SKM-1 (cell line): ENCODE measurements at regions not wholly inside any gene's neighbourhood (a gene's known extent, or its start where the extent isn't known, plus 50 kb on each side); places are given as distances from the start of the nearest gene placed in this dataset.
"Not testable (repeated sequence)": the region's sequence is repeated elsewhere in the genome, so short reads cannot be mapped to it uniquely, and the experiment has no call there.

Experiments used
- DNase-seq: peaks from one replicate; lab custom pipeline; 2025; ENCODE audit not compliant: unreplicated experiment; lab: John Stamatoyannopoulos, UW

DNA sequence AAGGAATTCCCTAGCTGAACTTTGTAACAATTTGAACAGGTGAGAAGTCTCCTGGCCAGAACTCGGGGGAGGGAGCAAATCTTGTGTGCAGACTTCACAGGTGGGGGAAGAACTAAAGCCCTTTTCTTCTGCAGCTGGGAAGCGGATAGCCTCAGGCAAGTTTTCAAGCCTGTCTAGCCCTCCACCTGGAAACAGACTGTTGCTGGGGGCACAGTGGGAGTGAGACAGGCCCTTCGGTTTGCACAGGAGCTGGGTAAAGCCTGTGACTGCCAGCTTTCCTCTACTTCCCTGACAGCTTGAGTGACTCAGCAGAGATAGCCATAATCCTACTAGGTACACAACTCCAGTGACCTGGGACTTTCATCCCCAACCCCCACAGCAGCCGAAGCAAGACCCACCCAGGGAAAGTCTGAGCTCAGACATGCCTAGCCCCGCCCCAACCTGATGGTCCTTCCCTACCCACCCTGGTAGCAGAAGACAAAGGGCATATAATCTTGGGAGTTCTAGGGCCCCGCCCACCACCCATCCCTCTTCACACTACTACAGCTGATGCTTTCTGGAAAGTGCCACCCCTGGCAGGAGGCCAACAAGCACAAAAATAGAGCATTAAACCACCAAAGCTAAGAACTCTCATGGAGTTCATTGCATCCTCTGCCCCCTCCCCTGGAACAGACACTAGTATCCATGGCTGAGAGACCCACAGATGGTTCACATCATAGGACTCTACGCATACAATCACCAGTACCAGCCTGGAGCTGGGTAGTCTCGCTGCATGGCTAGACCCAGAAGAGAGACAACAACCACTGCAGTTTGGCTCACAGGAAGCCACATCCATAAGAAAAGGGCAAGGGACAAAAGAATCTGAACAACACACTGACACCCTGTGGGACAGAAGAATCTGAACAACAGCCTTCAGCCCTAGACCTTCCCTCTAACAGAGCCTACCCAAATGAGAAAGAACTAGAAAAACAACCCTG is 479.0 kb downstream of the RAP2B start:
- no peak for DNase-seq

- DNase-seq: not testable (repeated sequence)
These were observed 478.6 kb upstream of the ARHGEF26 start for GRCh38 chr3:153642576-153642975.

DNA sequence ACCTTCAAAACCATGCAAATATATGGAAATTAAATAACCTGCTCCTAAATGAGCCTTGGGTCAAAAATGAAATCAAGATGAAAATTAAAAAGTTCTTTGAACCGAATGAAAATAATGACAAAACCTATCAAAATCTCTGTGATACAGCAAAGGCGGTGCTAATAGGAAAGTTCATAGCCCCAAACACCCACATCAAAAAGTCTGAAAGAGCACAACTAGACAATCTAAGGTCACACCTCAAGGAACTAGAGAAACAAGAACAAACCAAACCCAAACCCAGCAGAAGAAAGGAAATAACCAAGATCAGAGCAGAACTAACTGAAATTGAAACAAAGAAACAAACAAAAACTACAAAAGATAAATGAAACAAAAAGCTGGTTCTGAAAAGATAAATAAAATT is 477.7 kb upstream of the ARHGEF26 start:
- not testable (repeated sequence) for DNase-seq

GRCh38 chr3:153649286-153649839 is 471.8 kb upstream of the ARHGEF26 start:
- no peak for DNase-seq

- no peak for DNase-seq
These were observed 469.1 kb upstream of the ARHGEF26 start for GRCh38 chr3:153652076-153652475.

GRCh38 chr3:153657046-153657445 is 464.1 kb upstream of the ARHGEF26 start:
- DNase-seq: no peak

DNA sequence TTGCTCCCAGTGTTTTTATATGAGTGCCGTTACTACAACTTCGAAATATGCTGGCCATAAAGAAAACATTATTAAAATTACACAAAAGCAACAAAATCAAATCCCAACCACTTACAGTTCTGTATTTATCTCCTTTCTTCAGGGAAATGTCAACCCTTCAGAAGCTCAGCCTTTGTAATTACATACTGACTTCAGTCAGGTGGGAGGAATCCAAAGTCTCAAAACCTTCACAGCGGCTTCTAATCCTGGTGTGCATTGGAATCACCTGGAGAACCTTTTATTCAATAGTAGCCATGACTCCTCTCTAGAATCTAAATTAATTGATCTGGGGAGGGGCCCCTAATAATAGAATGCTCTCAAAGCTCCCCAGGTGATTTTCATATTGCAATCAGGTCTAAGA is 463.7 kb upstream of the ARHGEF26 start:
- no peak for DNase-seq

- DNase-seq: no peak
These were observed 463.1 kb upstream of the ARHGEF26 start for GRCh38 chr3:153658136-153658535.

DNA sequence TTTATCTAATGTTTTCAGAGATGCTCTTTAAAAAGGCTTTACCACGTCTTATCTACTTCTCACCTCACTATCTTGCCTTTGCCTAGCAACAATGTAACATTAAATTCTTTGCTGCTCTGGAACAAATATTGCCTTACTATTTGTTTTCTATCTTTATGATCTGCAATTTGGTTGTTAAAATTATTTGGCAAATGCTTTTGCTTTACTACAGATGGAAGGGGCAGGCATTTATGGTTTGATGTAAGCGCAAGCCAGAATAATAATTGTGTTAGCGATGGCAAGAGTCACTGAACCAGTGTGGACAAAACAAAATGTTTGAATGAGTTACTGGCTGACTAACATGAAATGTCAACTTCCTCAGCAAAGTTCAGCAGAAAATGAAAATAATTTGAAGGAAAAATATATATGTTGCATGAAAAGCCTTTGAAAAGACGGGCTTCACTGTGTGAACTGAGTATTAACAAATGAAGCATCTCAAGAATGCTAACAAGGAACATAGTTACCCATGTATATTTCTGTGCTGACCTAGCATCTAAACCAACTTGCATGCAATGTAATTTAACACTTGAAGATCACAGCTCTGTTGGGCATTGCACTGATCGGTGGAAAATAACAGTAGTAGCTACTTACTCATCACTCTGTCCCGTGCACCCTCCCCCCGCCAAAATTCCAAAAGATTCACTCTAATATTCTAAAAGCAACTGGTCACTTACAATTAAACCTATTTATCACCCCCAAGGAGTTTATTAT is 454.0 kb upstream of the ARHGEF26 start:
- DNase-seq: no peak

DNA sequence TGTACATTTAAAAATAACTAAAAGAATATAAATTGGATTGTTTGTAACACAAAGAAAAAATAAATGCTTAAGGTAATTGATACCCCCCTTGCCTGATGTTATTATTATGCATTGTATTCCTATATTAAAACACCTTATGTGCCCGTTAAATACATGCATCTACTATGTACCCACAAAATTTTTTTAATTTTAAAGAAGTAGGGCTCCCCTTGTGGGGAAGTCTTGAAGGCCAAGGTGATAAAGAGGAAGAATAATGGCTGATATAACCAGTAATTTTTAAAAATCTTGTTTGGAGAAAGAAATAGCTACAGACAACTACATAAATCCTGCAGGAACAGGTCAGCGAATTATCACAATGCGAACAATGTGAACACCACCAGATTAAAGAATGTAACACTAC is 451.7 kb upstream of the ARHGEF26 start:
- no peak for DNase-seq

DNA sequence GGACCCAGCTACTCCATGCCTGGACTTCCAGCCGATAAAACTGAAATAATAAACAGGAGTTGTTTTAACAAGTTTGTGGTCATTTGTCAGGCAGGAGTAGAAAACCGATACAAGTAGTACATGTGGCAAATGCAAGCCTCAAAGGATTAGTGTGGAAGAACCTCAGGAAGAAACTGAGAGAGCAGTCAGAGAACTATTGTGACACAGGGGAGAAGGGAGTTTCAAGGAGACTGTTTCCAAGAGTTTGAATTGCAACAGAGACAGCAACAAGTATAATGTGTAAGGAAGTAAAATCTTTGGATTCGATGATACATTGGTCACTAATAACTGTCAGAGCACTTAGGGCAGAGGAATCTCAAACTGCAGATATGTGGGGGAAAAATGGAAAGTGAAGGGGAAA is 450.6 kb upstream of the ARHGEF26 start:
- DNase-seq: no peak

GRCh38 chr3:153673853-153674252 is 447.3 kb upstream of the ARHGEF26 start:
- DNase-seq: no peak

DNA sequence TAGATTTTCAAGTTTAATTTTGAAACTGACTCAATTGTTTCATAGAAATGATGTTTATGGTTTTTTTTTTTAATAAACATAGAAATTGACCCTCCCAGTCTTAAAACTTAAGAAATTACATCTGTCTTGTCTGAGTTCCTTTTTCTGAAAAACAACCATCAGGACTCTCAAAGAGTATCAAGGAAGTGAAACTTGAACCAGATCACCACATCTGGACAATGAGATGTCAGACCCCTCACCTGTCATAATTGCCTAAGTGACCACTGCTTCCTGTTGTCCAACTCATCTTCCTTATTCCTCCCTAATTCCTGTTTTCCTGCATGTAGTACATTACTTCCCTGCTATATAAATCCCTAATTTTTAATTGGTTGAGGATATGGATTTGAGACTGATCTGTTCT is 441.5 kb upstream of the ARHGEF26 start:
- DNase-seq: peak; percentile 12

GRCh38 chr3:153680526-153680925 is 440.7 kb upstream of the ARHGEF26 start:
- DNase-seq: no peak

DNA sequence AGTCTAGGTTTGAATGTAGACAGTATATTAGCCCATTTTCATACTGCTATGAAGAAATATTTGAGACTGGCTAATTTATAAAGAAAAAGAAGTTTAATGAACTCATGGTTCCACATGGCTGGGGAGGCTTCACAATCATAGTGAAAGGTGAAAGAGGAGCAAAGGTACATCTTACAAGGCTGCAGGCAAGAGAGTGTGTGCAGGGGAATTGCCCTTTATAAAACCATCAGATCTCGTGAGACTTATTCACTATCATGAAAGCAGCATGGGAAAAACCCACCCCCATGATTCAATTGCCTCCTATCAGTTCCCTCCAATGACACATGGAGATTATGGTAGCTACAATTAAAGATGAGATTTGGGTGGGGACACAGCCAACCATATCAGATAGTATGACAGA is 440.1 kb upstream of the ARHGEF26 start:
- DNase-seq: no peak

GRCh38 chr3:153688301-153689120 is 432.7 kb upstream of the ARHGEF26 start:
- no peak for DNase-seq

DNA sequence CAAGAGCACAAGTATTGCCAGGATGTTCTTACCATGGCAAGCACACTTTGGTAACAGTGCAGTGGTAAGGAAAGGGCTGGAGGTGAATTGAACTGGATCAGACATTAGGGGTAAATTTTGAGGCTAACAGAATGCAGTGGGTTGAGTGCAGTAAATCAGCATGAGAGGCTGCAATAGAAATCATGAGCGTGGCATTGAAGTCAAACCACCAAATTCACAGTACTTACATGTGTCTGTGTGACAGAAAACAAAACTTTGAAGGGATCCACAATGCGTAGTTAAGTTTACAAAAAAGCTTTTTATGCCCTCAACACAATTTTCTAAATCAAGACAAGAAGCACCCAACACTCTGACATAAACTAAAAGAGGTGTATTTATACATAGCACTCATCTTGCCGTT is 428.0 kb upstream of the ARHGEF26 start:
- no peak for DNase-seq

- DNase-seq: no peak
These were observed 419.1 kb upstream of the ARHGEF26 start for GRCh38 chr3:153702106-153702505.

- no peak for DNase-seq
These were observed 417.1 kb upstream of the ARHGEF26 start for GRCh38 chr3:153704115-153704514.

DNA sequence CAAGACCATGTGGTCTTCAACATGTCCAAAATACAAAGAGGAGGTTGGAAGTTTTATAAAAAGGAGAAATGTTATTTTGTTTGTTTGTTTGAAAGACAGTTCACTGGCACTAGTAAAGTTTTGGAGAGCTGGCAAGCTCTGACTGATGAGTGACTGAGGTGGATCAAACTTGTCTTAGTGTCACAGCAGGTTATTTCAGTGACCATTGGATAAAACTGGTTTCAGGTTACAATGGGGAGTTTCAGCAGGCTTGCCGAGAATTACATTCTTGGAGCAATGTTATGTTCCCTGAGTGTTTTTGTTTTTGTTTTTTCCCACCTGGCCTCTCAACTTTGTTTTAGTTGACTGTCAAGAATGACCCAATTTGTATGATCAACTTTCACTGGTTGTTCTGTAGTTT is 414.5 kb upstream of the ARHGEF26 start:
- no peak for DNase-seq

GRCh38 chr3:153714016-153714415 is 407.2 kb upstream of the ARHGEF26 start:
- no peak for DNase-seq
